Stomach (tissue), 8 donors: ENCODE measurements at regions not wholly inside any gene's neighbourhood (a gene's known extent, or its start where the extent isn't known, plus 50 kb on each side); places are given as distances from the start of the nearest gene placed in this dataset.
A peak's percentile ranks its signal among the peaks of the same experiment; 100 is the strongest.

Source experiments
- DNase-seq, 2 donors: peaks; one replicate each; pipeline versions ENCODE4 v3.0.0 to v3.0.0-alpha.2; 2013 to 2019
- H3K27ac ChIP-seq, 5 donors: fragments of 200-600 bp in 4 of 5; sonication (generic) in 4 of 5; one replicate each; pipeline ENCODE4 v1.5.1; 2013 to 2019; ENCODE audit warnings: mild to moderate bottlenecking in 1 of 5, moderate library complexity in 1 of 5
- H3K27me3 ChIP-seq, 3 donors: fragments of 200-600 bp; sonication (generic); one replicate each; pipeline ENCODE4 v1.5.1; 2017 to 2019; ENCODE audit warnings: mixed run types in 1 of 3
- H3K36me3 ChIP-seq, 4 donors: fragments of 200-600 bp; sonication (generic); 1 replicate in 3 of 4; 2 replicates in 1 of 4; pipeline ENCODE4 v1.5.1; 2016 to 2019
- H3K4me1 ChIP-seq, 4 donors: fragments of 200-600 bp; sonication (generic); one replicate each; pipeline ENCODE4 v1.5.1; 2016 to 2019
- H3K4me3 ChIP-seq, 4 donors: fragments of 200-600 bp; sonication (generic) in 3 of 4; one replicate each; pipeline ENCODE4 v1.5.1; 2016 to 2019; ENCODE audit warnings: mild to moderate bottlenecking in 1 of 4
- H3K9me3 ChIP-seq, 4 donors: fragments of 200-600 bp; sonication (generic); one replicate each; pipeline ENCODE4 v1.5.1; 2016 to 2019
- EP300 ChIP-seq: sonication (generic); formaldehyde crosslinking; IDR thresholded peaks from one replicate; pipeline ENCODE4 v1.6.1; 2017; ENCODE audit warnings: antibody characterized with exemption
- POLR2A ChIP-seq, 4 donors: fragments of 450-650 bp; IDR thresholded peaks; one replicate each; pipeline ENCODE4 v1.6.1; 2016; ENCODE audit warnings: antibody characterized with exemption in 4 of 4, control low read depth in 2 of 4, mild to moderate bottlenecking in 1 of 4, moderate library complexity in 1 of 4
- POLR2AphosphoS5 ChIP-seq, 3 donors: sonication (generic); formaldehyde crosslinking; IDR thresholded peaks; one replicate each; pipeline ENCODE4 v1.6.1; 2016; ENCODE audit warnings: antibody characterized with exemption in 3 of 3
- WGBS, 5 donors: extraction: QIAGEN DNeasy Blood & Tissue Kit in 3 of 5; methylation state at CpG; one replicate each; pipeline versions ENCODE4 v1.1.5 to v1.1.7; 2013 to 2018; 5-methylcytosine and 5-hydroxymethylcytosine counted together
- intact Hi-C: fragments of 100-400 bp; cut with DNase I; formaldehyde crosslinking; loops from one replicate; pipeline ENCODE4 v1.15.1; 2023; ENCODE audit warnings: low total_unique reads
- TF ChIP-seq, protein P1 (sequence below), 7 experiments: fragments of 450-650 bp in 4 of 7; fragments of 200-600 bp in 3 of 7; sonication (generic) in 3 of 7; IDR thresholded peaks; one replicate each; pipeline ENCODE4 v1.5.1; 2016 to 2019; ENCODE audit warnings: antibody characterized with exemption in 7 of 7, control low read depth in 2 of 7, mild to moderate bottlenecking in 1 of 7
- donor health status: healthy with polysubstance abuse.
- donor health status: Bipolar disorder and iron deficiency.
- donor health status: healthy.

DNA sequence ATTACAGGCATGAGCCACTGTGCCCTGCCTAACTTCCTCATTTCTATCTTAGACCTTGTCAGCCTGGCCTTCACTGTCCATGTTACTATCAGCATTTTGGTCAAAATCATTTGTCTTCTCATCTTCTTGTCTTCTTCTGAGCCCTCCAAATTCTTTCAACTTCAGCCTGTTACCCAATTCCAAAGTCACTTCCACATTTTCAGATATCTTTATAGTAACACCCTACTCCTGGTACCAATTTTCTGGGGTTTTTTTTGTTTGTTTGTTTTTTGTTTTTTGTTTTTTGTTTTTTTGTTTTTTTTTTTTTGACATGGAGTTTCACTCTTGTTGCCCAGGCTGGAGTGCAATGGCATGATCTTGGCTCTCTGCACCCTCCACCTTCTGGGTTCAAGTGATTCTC lies 90.3 kb upstream of the LARP1 start:
- Histone ChIP-seq H3K36me3 (no peaks in the 10 kb centered on the region), H3K9me3 (peaks cover 0 to 31% (median 24%) of the 10 kb centered on the region in 4 donors), H3K27me3 (no peaks in the 10 kb centered on the region), H3K27ac (no peak overlapping the region), H3K4me3 (no peak overlapping the region), H3K4me1 (no peaks in the 10 kb centered on the region)
- TF ChIP-seq POLR2A (IDR thresholded peaks at IDR 0.05) (no peak), EP300 (no peak), POLR2AphosphoS5 (IDR thresholded peaks at IDR 0.05) (no peak)
- TF ChIP-seq, protein P1, sequence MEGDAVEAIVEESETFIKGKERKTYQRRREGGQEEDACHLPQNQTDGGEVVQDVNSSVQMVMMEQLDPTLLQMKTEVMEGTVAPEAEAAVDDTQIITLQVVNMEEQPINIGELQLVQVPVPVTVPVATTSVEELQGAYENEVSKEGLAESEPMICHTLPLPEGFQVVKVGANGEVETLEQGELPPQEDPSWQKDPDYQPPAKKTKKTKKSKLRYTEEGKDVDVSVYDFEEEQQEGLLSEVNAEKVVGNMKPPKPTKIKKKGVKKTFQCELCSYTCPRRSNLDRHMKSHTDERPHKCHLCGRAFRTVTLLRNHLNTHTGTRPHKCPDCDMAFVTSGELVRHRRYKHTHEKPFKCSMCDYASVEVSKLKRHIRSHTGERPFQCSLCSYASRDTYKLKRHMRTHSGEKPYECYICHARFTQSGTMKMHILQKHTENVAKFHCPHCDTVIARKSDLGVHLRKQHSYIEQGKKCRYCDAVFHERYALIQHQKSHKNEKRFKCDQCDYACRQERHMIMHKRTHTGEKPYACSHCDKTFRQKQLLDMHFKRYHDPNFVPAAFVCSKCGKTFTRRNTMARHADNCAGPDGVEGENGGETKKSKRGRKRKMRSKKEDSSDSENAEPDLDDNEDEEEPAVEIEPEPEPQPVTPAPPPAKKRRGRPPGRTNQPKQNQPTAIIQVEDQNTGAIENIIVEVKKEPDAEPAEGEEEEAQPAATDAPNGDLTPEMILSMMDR (IDR thresholded peaks at IDR 0.05): no peak
- no peak for DNase-seq
- intact Hi-C loops: no loop called here

DNA sequence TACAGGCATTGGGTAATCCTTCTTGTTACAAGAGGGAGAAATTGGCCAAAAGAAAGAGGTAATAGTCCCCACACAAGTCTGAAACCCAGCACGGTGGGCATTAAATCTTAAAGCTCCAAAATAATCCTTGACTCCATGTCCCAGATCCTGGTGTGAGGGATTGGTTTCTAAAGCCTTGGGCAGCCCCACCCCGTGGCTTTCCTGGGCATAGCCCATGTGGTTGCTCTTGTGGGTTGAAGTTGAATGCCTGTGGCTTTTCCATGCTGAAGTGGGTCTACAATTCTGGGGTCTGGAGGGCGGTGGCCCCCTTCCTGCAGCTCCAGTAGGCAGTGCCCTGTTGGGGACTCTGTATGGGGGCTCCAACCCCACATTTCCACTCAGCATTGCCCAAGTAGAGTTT lies 91.8 kb upstream of the LARP1 start:
- Histone ChIP-seq H3K4me1 (no peaks in the 10 kb centered on the region), H3K27ac (no peak overlapping the region), H3K36me3 (no peaks in the 10 kb centered on the region), H3K27me3 (no peaks in the 10 kb centered on the region), H3K4me3 (no peak overlapping the region), H3K9me3 (peaks cover 0 to 27% (median 20%) of the 10 kb centered on the region in 4 donors)
- 61 to 80% (median 74%) methylated on average over 3 of the region's 3 CpGs for WGBS, 5 donors
- TF ChIP-seq, protein P1 (IDR thresholded peaks at IDR 0.05): no peak
- no peak for TF ChIP-seq POLR2AphosphoS5 (IDR thresholded peaks at IDR 0.05)
- no peak for TF ChIP-seq EP300
- TF ChIP-seq POLR2A (IDR thresholded peaks at IDR 0.05): no peak
- DNase-seq: no peak
- intact Hi-C loops: no loop called here

DNA sequence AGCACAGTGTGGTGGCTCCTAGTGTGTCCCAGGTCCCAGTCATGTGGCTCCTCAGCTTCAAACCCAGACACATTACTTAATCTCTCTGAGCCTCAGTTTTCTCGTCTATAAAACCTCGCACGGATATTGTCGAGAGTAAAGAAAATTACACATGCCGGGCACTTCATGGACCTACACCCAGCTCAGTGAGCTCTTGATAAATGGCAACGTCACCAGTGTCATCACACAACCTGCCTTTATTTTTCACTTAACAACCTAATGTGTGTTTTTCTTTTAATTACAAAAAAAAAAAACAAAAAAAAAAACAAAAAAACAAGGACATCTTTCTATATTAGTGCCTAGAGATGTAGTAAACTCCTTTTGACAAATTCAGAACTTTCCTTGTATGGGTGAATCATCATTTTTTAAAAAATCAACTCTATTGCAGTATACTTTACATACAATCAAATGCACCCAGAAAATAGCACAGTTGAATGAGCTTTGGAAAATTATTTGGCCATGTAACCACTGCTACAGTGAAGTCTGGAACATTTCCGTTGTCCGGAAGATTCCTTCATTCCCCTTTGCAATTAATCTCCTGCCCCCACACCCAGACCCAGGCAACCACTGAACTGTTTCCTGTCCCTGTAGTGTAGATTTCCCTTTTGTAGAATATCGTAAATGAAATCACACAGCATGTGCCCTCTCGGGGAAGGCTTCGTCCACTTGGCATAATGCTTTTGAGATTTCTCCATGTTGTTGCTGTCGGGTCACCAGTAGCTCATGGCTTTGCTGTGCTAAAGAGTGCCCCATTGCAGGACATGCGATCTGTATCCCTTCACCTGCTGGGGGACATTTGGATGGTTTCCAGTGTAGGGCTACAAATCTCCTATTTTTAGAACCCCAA lies 100.4 kb upstream of the LARP1 start:
- Histone ChIP-seq H3K9me3 (no peaks in the 10 kb centered on the region), H3K27ac (peak overlapping the region; percentile 15 to 63 (median 44)), H3K4me3 (peak overlapping the region in 1 of 4 donors; percentile 6), H3K4me1 (peaks cover 12 to 27% (median 22%) of the 10 kb centered on the region in 4 donors), H3K36me3 (no peaks in the 10 kb centered on the region), H3K27me3 (no peaks in the 10 kb centered on the region)
- 52 to 70% (median 66%) methylated on average over 13 of the region's 13 CpGs for WGBS, 5 donors
- TF ChIP-seq POLR2AphosphoS5 (IDR thresholded peaks at IDR 0.05): no peak
- TF ChIP-seq, protein P1 (IDR thresholded peaks at IDR 0.05): no peak
- no peak for TF ChIP-seq EP300
- no peak for TF ChIP-seq POLR2A (IDR thresholded peaks at IDR 0.05)
- peak in 1 of 2 donors; percentile 44 for DNase-seq
- intact Hi-C loops: loop anchor here (5.0 kb wide), 1 partner anchor 158 kb away; no protein-coding TSS in a partner anchor

DNA sequence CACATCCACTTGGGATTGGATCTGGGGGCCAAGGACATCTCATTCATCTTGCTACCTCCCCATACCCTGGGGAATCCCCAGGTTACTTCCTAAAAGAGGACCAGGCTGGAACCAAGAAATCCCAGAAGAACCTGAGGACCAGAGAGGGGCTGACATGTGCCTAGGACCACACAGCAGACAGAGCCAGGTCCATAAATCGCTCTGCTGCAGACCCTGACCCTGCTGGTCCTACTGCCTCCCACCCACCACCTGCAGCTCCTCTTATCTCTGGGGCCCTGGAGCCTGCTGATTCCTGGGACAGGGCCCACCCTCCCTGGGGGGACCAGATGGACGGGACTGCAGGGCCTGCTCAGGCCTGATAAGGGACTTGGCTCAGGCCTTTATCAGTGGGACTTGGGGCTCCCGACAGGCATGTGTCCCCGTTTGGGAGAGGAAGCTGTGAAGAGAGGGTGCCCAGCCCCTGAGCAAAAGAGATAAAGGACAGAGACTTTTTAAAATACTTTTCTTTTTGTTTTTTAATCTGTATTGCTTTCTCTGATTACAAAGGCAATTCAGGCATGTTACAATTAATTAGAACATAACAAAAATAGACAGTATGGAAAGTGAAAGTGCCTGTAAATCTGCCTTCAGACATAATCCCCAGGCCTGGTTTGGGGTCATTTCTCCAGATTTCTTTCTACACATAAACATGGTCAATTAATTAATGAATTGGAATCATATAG lies 101.3 kb upstream of the LARP1 start:
- no peaks in the 10 kb centered on the region for H3K27me3 ChIP-seq
- DNase-seq: peak in 1 of 2 donors; percentile 53
- peak overlapping the region in 1 of 4 donors; percentile 6 for H3K4me3 ChIP-seq
- H3K36me3 ChIP-seq: no peaks in the 10 kb centered on the region
- no peaks in the 10 kb centered on the region for H3K9me3 ChIP-seq
- H3K4me1 ChIP-seq: peaks cover 12 to 31% (median 25%) of the 10 kb centered on the region in 4 donors
- 16 to 42% (median 27%) methylated on average over 4 of the region's 4 CpGs for WGBS, 5 donors
- no peak for TF ChIP-seq POLR2A (IDR thresholded peaks at IDR 0.05)
- no peak for TF ChIP-seq POLR2AphosphoS5 (IDR thresholded peaks at IDR 0.05)
- TF ChIP-seq, protein P1 (IDR thresholded peaks at IDR 0.05): no peak
- no peak for TF ChIP-seq EP300
- intact Hi-C loops: loop anchor here (5.0 kb wide), 1 partner anchor 158 kb away; no protein-coding TSS in a partner anchor
- peak overlapping the region; percentile 15 to 63 (median 44) for H3K27ac ChIP-seq
